Thoracic aorta (tissue), 2 donors: ENCODE measurements at regions not wholly inside any gene's neighbourhood (a gene's known extent, or its start where the extent isn't known, plus 50 kb on each side); places are given as distances from the start of the nearest gene placed in this dataset.

Source experiments
- ATAC-seq: fragments of 150-250 bp; one replicate; pipeline ENCODE4 v1.8.0; 2017; ENCODE audit warnings: low read depth; ENCODE audit not compliant: insufficient number of reproducible peaks, low FRiP score
- DNase-seq: peaks from one replicate; pipeline ENCODE4 v3.0.0-alpha.2; 2020; ENCODE audit warnings: low spot score
- H3K27ac ChIP-seq, 2 donors: fragments of 200-600 bp; sonication (generic); 1 replicate in 1 of 2; 2 replicates in 1 of 2; pipeline ENCODE4 v1.5.1; 2016; ENCODE audit warnings: mild to moderate bottlenecking in 2 of 2, moderate library complexity in 2 of 2
- H3K27me3 ChIP-seq: fragments of 200-600 bp; sonication (generic); replicated peaks from 2 replicates; pipeline ENCODE4 v1.6.0; 2016; ENCODE audit warnings: mild to moderate bottlenecking; ENCODE audit not compliant: insufficient read depth
- H3K36me3 ChIP-seq: fragments of 200-600 bp; sonication (generic); one replicate; pipeline ENCODE4 v1.5.1; 2016
- H3K4me1 ChIP-seq, 2 donors: fragments of 200-600 bp; sonication (generic); 1 replicate in 1 of 2; 2 replicates in 1 of 2; pipeline versions ENCODE4 v1.5.1 to v1.6.0; 2016; ENCODE audit warnings: low read depth in 2 of 2, mild to moderate bottlenecking in 1 of 2; ENCODE audit not compliant: control insufficient read depth in 1 of 2
- H3K4me3 ChIP-seq: fragments of 200-600 bp; sonication (generic); 2 replicates; pipeline ENCODE4 v1.5.1; 2016; ENCODE audit warnings: mild to moderate bottlenecking
- H3K9me3 ChIP-seq: fragments of 200-600 bp; sonication (generic); 2 replicates; pipeline ENCODE4 v1.5.1; 2016
- TF ChIP-seq, protein P1 (sequence below): fragments of 200-600 bp; sonication (generic); IDR thresholded peaks from one replicate; pipeline ENCODE4 v1.5.1; 2019; ENCODE audit warnings: antibody characterized with exemption

DNA sequence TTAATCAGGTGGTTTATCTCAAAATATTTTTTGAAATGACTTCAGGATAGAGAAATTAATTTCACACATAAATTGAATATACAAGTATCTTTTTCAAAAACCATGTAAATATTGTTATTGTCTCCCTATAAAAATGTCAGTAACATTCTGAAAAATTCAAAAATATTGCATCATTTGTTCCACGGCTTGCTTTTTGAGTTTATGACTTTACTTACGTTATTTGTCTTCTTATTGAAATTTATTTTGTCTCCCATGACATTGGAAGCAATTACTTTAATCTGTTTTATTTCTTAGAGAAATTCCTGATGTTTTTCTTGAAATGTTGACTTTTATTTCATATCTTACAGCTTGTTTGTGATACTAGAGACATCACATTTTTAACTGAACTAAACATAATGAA is 56.9 kb upstream of the P2RY1 start:
- Histone ChIP-seq H3K36me3 (no peaks in the 10 kb centered on the region), H3K27me3 (no peaks in the 10 kb centered on the region), H3K27ac (no peak overlapping the region), H3K4me3 (no peak overlapping the region), H3K9me3 (no peaks in the 10 kb centered on the region), H3K4me1 (no peaks in the 10 kb centered on the region)
- TF ChIP-seq, protein P1, sequence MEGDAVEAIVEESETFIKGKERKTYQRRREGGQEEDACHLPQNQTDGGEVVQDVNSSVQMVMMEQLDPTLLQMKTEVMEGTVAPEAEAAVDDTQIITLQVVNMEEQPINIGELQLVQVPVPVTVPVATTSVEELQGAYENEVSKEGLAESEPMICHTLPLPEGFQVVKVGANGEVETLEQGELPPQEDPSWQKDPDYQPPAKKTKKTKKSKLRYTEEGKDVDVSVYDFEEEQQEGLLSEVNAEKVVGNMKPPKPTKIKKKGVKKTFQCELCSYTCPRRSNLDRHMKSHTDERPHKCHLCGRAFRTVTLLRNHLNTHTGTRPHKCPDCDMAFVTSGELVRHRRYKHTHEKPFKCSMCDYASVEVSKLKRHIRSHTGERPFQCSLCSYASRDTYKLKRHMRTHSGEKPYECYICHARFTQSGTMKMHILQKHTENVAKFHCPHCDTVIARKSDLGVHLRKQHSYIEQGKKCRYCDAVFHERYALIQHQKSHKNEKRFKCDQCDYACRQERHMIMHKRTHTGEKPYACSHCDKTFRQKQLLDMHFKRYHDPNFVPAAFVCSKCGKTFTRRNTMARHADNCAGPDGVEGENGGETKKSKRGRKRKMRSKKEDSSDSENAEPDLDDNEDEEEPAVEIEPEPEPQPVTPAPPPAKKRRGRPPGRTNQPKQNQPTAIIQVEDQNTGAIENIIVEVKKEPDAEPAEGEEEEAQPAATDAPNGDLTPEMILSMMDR = no peak
- no peak for ATAC-seq
- no peak for DNase-seq

DNA sequence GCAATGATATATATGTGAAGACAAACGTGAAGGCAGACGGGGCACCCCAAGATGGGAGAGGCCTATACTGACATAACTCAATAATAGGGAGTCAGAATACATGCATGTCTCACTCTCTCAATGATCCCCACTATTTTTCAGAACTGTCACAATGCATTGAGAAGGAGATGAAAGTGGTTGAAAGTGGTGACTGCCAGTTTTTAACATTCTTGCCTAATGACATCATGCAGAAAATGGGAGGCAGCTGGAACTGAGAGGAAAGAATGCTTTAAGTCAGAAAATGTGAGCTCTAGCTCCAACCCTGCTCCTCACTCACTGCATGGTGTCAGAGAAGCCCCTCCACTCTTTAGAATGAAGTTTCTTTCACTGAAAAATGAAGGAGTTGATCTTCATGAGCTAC is 55.3 kb upstream of the P2RY1 start:
- H3K36me3 ChIP-seq = no peaks in the 10 kb centered on the region
- DNase-seq (no peak), ATAC-seq (no peak)
- H3K4me1 ChIP-seq = no peaks in the 10 kb centered on the region
- TF ChIP-seq, protein P1 = no peak
- no peak overlapping the region for H3K4me3 ChIP-seq
- H3K27me3 ChIP-seq = no peaks in the 10 kb centered on the region
- no peaks in the 10 kb centered on the region for H3K9me3 ChIP-seq
- H3K27ac ChIP-seq = no peak overlapping the region

DNA sequence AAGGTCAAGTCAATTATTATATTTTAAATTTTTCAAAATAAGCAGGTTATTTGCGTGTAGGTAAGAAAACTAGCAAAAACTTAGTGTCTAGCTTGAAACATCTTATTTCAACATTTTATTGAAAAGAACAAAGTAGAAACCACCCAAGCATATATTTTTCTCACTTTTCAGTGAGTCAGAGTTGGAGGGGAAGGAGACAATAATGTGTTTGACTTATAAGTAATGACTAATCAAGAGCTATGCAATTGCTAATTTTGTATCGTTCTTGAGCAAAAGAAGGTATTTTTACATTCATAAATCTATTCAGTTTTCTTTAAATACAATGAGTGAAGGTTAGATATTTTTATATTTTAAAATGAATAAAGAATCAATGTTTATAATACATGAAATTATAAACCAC is 54.4 kb upstream of the P2RY1 start:
- H3K4me3 ChIP-seq = no peak overlapping the region
- TF ChIP-seq, protein P1 = no peak
- H3K27ac ChIP-seq = no peak overlapping the region

DNA sequence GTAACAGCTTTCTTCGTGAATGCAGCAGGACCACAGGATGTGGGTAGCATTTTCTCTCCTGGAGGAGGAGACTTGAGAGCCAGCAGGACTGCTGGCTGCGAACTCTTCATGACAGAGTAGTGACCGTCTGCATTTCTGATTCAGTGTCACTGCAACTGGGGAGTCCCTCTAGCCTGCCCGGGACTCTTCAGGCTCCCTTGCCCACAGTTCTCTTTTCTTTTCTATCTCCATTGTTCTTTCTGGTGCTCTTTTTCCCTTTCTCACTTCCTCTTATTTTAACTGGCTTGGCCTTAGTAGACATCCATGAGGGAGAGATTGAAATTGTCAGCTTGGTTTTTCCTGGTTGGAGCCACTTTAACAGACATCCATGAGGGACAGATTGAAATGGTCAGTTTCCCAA is 49.9 kb upstream of the P2RY1 start:
- TF ChIP-seq, protein P1 = no peak
- Histone ChIP-seq H3K9me3 (no peaks in the 10 kb centered on the region), H3K27ac (no peak overlapping the region), H3K4me3 (no peak overlapping the region), H3K27me3 (no peaks in the 10 kb centered on the region), H3K36me3 (no peaks in the 10 kb centered on the region), H3K4me1 (no peaks in the 10 kb centered on the region)
- ATAC-seq = no peak
- DNase-seq = no peak

More for the DNA sequence above, 54.4 kb upstream of the P2RY1 start:
- ATAC-seq (no peak), DNase-seq (no peak)
- no peaks in the 10 kb centered on the region for H3K27me3 ChIP-seq
- H3K4me1 ChIP-seq = no peaks in the 10 kb centered on the region
- no peaks in the 10 kb centered on the region for H3K9me3 ChIP-seq
- no peaks in the 10 kb centered on the region for H3K36me3 ChIP-seq
